SK-N-MC (cell line): ENCODE measurements at regions not wholly inside any gene's neighbourhood (a gene's known extent, or its start where the extent isn't known, plus 50 kb on each side); places are given as distances from the start of the nearest gene placed in this dataset.
"Not testable (repeated sequence)": the region's sequence is repeated elsewhere in the genome, so short reads cannot be mapped to it uniquely, and the experiment has no call there.

Experiments used
- DNase-seq: peaks from one replicate; pipeline ENCODE4 v3.0.0-alpha.2; 2011; ENCODE audit warnings: low read depth, low spot score
- H3K27ac ChIP-seq: fragments of 200-600 bp; sonication (generic); 2 replicates; pipeline ENCODE4 v1.5.1; 2016; ENCODE audit warnings: mixed run types
- H3K36me3 ChIP-seq: fragments of 200-600 bp; sonication (generic); 2 replicates; pipeline ENCODE4 v1.6.1; 2017; ENCODE audit warnings: antibody characterized with exemption, low read length, mixed read lengths; ENCODE audit not compliant: insufficient read depth
- H3K4me3 ChIP-seq: fragments of 200-600 bp; sonication (generic); 2 replicates; pipeline ENCODE4 v1.5.1; 2016
- H3K9ac ChIP-seq: fragments of 200-600 bp; sonication (generic); 2 replicates; pipeline ENCODE4 v1.8.0; 2017; ENCODE audit warnings: mixed run types, mixed read lengths; ENCODE audit not compliant: insufficient read length
- H3K9me3 ChIP-seq: fragments of 200-600 bp; sonication (generic); 2 replicates; pipeline ENCODE4 v1.6.1; 2017; ENCODE audit warnings: low read depth, mild to moderate bottlenecking, antibody characterized with exemption, low read length, moderate library complexity, mixed read lengths
- EZH2 ChIP-seq: fragments of 200-600 bp; sonication (generic); IDR thresholded peaks from one replicate; pipeline ENCODE4 v1.6.1; 2017; ENCODE audit warnings: antibody characterized with exemption
- FOXP2 ChIP-seq: optimal IDR thresholded peaks from 2 replicates; pipeline ENCODE3; 2011; ENCODE audit warnings: mild to moderate bottlenecking, moderate library complexity; ENCODE audit not compliant: insufficient read depth; ENCODE audit errors: extremely low read length, control extremely low read depth
- POLR2AphosphoS5 ChIP-seq: IDR thresholded peaks from 2 replicates; pipeline ENCODE4 v1.6.1; 2012; ENCODE audit warnings: mild to moderate bottlenecking, low read depth, low read length, borderline replicate concordance

- H3K9ac ChIP-seq, result no peak overlapping the region
These were observed 289.9 kb downstream of the NDUFA10 start for GRCh38 chr2:239735131-239735828.

GRCh38 chr2:239734436-239735005, 290.6 kb downstream of the NDUFA10 start:
- no peak overlapping the region for H3K9ac ChIP-seq
- H3K36me3 ChIP-seq, result no peaks in the 10 kb centered on the region
- DNase-seq, result no peak
- no peaks in the 10 kb centered on the region for H3K9me3 ChIP-seq
- no peak for TF ChIP-seq EZH2
- H3K27ac ChIP-seq, result no peak overlapping the region
- H3K4me3 ChIP-seq, result no peak overlapping the region

More at GRCh38 chr2:239735131-239735828, 289.9 kb downstream of the NDUFA10 start:
- TF ChIP-seq POLR2AphosphoS5, result no peak
- no peak for TF ChIP-seq FOXP2
- TF ChIP-seq EZH2, result no peak
- Histone ChIP-seq H3K36me3 (no peaks in the 10 kb centered on the region), H3K9me3 (no peaks in the 10 kb centered on the region), H3K27ac (no peak overlapping the region), H3K4me3 (no peak overlapping the region)
- DNase-seq, result no peak

- Histone ChIP-seq H3K27ac (no peak overlapping the region), H3K9ac (no peak overlapping the region), H3K36me3 (no peaks in the 10 kb centered on the region), H3K9me3 (no peaks in the 10 kb centered on the region), H3K4me3 (no peak overlapping the region)
- DNase-seq, result no peak
- no peak for TF ChIP-seq FOXP2
These were observed 292.5 kb downstream of the NDUFA10 start for GRCh38 chr2:239732666-239733010.

GRCh38 chr2:239731998-239732665, 293.0 kb downstream of the NDUFA10 start:
- Histone ChIP-seq H3K4me3 (no peak overlapping the region), H3K9ac (no peak overlapping the region), H3K9me3 (no peaks in the 10 kb centered on the region), H3K27ac (no peak overlapping the region), H3K36me3 (no peaks in the 10 kb centered on the region)
- no peak for TF ChIP-seq FOXP2
- no peak for TF ChIP-seq POLR2AphosphoS5
- TF ChIP-seq EZH2, result no peak
- DNase-seq, result no peak

- H3K27ac ChIP-seq, result no peak overlapping the region
- H3K9ac ChIP-seq, result no peak overlapping the region
- TF ChIP-seq POLR2AphosphoS5 (no peak), FOXP2 (no peak), EZH2 (no peak)
- no peaks in the 10 kb centered on the region for H3K9me3 ChIP-seq
- no peak overlapping the region for H3K4me3 ChIP-seq
- no peak for DNase-seq
- H3K36me3 ChIP-seq, result no peaks in the 10 kb centered on the region
These were observed 293.7 kb downstream of the NDUFA10 start for GRCh38 chr2:239731422-239731821.

- Histone ChIP-seq H3K27ac (no peak overlapping the region), H3K36me3 (no peaks in the 10 kb centered on the region), H3K4me3 (no peak overlapping the region), H3K9ac (no peak overlapping the region), H3K9me3 (no peaks in the 10 kb centered on the region)
- TF ChIP-seq EZH2, result no peak
- TF ChIP-seq POLR2AphosphoS5, result no peak
- TF ChIP-seq FOXP2, result no peak
- DNase-seq, result no peak
These were observed 294.2 kb downstream of the NDUFA10 start for GRCh38 chr2:239730897-239731296.

GRCh38 chr2:239730567-239730882, 294.6 kb downstream of the NDUFA10 start:
- not testable (repeated sequence) for H3K9ac ChIP-seq, H3K4me3 ChIP-seq, H3K27ac ChIP-seq, H3K9me3 ChIP-seq, DNase-seq, H3K36me3 ChIP-seq

GRCh38 chr2:239729681-239730566, 295.2 kb downstream of the NDUFA10 start:
- Histone ChIP-seq H3K27ac (no peak overlapping the region), H3K9me3 (no peaks in the 10 kb centered on the region), H3K36me3 (no peaks in the 10 kb centered on the region), H3K4me3 (no peak overlapping the region), H3K9ac (no peak overlapping the region)
- no peak for TF ChIP-seq POLR2AphosphoS5
- TF ChIP-seq FOXP2, result no peak
- TF ChIP-seq EZH2, result no peak
- DNase-seq, result no peak
